HG03025 (cell line): ENCODE measurements at regions not wholly inside any gene's neighbourhood (a gene's known extent, or its start where the extent isn't known, plus 50 kb on each side); places are given as distances from the start of the nearest gene placed in this dataset.

Experiments used
- ATAC-seq: cut with Tn5 transposase; IDR thresholded peaks from one replicate; pipeline ENCODE4 v1.9.1; 2021; ENCODE audit warnings: mild to moderate bottlenecking, moderate library complexity; ENCODE audit not compliant: unreplicated experiment, low FRiP score

DNA sequence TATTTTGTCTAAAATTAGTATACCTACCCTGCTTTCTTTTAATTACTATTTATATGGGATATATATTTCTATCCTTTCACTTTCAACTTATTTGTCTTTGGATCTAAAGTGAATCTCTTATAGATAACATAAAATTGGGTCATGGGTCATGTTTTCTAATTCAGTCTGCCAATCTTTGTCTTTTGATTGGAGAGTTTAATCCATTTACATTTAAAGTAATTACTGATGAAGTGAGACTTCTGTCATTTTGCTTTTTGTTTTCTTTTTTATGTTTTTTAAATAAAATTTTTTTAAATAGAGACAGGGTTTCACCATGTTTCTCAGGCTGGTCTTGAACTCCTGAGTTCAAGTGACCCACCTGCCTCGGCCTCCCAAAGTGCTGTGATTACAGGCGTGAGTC, 50.5 kb upstream of the PRDM1 start:
- ATAC-seq: no peak

DNA sequence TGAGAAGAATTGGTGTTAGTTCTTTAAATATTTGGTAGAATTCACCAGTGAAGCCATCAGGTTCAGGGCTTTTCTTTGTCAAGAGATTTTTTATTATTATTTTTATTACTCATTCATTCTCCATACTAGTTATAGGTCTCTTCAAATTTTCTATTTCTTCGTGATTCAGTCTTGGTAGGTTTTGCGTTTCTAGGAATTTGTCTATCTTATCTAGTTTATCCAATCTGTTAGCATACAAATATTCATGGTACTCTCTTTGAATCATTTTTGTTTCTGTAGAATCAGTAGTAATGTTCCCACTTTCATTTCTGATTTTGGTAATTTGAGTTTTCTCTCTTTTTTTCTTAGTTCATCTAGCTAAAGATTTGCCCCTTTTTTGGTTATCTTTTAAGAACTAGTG, 52.3 kb upstream of the PRDM1 start:
- no peak for ATAC-seq

GRCh38 chr6:106027758-106028157, 58.4 kb upstream of the PRDM1 start:
- no peak for ATAC-seq

GRCh38 chr6:106026748-106027715, 59.1 kb upstream of the PRDM1 start:
- ATAC-seq: no peak

DNA sequence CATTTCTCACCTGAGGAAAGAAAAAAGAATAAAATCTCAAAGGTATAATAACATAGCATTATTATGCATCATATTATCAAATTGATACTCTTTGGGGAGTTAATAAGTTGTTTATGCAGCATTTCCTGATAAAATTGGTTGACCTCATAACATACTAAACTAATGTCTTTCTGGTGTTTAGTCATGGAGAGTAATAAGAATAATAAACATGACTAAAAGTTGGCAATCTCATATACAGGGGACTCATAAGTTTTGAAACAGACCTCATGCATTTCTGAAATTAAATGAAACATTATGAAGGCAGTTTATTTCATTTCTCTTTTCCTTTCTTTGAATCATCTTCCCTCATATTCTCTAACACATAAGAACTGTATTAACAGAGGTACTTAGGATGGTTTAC, 60.5 kb upstream of the PRDM1 start:
- no peak for ATAC-seq

DNA sequence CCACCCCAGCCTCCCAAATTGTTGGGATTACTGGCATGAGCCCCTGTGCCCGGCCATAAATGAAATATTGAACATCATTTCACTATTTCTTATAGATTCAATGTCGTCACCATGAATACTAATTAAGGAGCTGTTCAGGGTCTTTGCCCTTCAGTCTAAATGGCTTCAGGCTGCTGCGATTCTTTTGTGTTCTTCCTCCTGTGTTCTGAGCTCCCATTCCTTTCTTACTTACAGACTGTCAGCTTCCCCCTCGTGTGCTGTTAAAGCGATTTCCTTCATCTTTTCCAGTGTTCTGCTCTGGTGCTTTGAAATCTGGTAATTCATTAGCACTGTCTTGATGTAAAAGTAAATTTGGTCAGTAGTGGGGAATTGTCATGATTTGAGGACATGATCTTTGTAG, 63.3 kb upstream of the PRDM1 start:
- no peak for ATAC-seq

- no peak for ATAC-seq
Measured at GRCh38 chr6:106017454-106017853, 68.7 kb upstream of the PRDM1 start.

DNA sequence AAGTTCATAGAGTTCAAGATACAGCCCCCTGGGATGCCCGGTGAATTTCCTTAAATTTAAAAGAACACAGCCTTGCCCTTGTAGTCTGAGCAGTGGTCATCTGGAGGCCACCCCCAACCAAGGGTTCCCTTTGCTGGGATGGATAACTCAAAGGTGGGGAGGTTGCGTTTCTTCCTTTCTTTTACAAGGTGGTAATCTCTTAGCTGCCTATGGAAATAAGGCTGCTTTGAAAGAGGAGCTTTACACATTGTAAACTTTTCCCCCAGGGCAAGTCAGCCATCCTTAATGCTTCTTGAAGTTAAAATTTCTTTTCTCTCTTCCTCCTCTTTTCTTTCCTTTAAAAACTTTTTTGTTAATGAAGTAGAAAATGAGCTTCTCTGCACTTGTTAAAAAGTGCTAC, 71.2 kb upstream of the PRDM1 start:
- ATAC-seq: no peak

DNA sequence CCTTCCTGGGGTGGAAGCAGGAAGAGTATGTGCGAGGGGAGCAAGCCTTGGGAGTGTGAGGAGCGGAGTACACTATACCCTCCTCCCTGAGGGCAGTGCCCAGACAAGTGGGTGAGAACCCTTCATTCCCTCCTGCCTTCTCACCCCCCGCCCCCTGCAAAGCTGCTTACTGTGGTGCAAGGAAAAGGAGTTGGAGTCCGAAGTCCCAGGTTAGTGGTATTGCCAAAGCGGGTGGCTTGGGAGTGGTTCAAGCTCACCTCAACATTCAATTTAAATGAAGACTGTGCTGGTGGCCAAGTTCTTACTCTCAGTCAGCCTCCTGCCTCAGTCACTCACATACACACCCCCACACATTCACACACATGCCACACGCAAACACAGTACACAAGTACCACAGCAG, 74.7 kb upstream of the PRDM1 start:
- ATAC-seq: no peak

DNA sequence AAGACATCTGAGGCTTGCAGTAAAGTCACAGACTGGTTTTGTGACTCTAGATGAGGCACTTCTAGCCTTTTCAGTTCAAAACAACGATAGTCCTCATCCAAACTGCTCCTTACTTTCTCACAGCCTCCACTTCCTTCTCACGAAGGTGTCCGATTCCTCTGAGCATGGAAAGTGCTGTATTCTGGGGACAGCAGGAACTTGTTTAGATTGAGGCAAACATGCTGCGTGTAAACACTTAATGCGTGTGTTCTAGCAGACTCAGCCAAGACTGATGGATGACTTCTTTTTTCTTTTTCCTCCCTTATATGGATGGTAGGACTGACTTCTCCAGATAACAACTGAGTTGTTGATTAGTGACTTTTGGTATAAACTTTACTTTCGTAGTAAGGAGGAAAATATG, 80.2 kb upstream of the PRDM1 start:
- no peak for ATAC-seq

DNA sequence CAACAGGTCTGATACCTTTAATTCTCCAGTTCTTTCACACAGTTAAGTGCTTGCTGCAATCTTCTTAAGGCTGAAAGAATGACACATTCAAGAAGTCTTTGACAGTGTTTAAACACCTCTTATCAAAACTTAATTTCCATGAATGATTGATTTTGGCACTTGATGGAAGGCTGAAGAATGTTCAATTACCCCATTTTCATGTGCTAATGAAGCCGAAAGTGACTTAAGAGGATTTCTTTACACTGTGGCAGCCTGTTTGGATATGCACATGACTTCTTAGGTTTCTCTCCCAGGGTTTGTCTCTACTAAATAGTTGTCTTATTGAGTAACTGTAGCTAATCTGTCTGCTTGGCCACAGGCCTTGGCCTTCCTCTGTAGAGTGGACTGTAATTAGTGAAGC, 81.1 kb upstream of the PRDM1 start:
- no peak for ATAC-seq

DNA sequence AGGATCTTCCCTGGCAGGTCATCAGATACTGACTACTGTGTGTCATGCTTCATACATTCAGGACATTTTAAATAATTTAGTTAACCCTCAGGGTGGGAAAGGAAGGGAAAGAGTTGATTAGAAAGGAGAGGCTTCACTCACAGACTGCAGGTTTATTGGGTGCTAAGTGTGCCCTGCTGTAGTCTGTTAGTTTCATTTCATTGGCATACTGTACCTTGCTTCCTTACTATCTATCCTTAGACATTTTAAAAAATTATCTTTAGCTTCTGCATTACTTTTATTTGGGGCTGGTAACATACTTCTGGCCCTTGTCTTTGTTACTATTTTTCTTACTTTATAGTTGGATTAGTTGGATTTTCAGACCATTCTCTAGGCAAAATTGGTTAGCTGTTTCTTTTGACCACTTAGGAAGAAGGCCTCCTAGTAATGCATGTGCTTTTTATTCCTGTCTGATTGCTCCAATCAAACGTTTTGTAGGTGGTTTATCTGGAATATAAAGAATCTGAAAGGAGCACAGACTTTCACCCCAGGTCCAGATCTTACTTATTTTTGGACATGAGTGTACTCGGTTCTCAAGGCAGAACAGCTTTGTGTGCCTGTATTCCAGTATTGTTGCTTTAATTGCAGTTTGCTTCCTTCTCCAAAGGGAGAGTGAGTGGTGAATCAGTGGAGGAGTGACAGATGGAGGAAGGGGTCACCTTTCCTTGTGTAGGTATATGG, 82.7 kb upstream of the PRDM1 start:
- ATAC-seq: no peak

DNA sequence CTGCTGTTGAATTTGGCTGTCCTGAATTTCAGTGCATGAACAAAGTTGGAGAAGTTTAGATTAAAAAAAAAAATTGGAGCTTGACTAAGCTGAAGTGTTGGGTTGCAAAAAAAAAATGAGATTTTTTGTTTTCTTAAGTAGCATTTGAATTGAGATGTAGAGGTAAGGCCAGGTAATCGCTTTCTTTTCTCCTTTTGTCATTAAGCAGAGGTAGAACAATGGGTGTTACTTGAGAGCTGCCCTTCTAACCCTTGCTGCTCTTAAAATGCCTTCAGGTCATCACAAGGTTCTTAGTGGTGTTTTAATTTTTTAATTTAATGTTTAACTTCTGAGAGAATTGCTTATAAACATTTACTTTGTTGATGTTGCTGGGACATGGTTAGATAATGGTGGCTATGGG, 84.1 kb upstream of the PRDM1 start:
- no peak for ATAC-seq

GRCh38 chr6:106000935-106001334, 85.2 kb upstream of the PRDM1 start:
- no peak for ATAC-seq

DNA sequence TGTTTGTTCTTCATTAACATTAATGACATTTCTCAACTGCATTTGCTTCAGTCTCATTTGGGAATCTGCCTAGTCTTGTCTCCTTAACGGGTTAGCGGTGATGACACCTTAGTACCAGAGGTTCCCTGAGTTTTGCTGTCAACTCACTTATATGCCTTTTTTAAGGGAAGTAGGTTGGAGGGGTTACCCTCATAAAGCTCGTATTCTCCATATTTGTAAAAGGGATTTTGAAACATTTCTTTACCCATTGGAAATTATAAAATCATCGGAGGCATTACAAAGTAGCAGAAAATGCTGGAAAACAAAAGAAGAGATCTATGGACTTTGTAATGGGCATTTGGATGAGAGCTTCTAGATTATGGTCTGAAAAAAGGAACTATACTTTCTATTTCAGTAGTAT, 88.7 kb upstream of the PRDM1 start:
- ATAC-seq: no peak

- no peak for ATAC-seq
Measured at GRCh38 chr6:105995391-105995865, 90.7 kb upstream of the PRDM1 start.

- ATAC-seq: no peak
Measured at GRCh38 chr6:105994591-105995390, 91.3 kb upstream of the PRDM1 start.

DNA sequence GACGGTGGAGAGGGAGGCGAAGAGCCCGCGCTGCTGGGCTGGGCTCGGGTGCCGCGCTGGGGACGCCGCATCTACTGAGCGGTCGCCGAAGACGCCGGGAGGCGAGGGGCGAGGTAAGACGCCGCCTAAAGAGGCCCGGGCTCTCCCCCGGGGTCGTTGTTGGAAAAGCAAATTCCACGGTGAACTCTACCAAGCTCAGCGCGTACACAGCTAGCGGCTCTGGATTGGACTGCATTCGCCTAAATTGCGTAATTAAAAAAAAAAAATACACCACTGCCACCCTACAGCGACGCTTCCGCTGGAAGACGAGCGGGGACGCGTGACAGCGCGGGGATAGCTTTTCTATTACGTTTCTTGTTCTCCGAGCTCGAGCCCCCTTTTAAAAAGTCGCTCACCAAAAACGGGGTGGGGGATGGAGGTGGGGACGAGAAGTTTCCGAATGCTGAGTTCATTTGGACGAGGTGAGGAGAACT, 92.0 kb upstream of the PRDM1 start:
- no peak for ATAC-seq

- ATAC-seq: no peak
Measured at GRCh38 chr6:105993341-105994117, 92.6 kb upstream of the PRDM1 start.
